ENCODE measurements at regions not wholly inside any gene's neighbourhood (a gene's known extent, or its start where the extent isn't known, plus 50 kb on each side); places are given as distances from the start of the nearest gene placed in this dataset.
"Not testable (repeated sequence)": the region's sequence is repeated elsewhere in the genome, so short reads cannot be mapped to it uniquely, and the experiment has no call there.

DNA sequence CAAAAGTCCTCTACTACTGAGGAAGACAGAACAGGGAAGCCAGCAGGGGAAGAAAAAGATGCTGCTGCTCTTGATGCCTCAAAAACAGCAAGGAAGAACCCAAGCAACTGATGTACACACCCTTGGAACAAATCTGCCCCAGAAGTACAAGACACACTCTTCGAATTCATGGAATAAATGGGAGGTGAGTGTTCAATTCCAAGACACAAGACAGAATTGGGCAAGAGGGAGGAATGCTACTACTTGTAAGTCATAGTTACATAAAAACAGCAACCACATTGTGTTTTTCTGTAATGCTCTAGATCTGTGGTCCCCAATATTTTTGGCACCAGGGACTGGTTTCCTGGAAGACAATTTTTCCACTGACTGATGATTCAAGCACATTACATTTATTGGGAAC, 58.0 kb upstream of the H2AZ1 start:
- no peak overlapping the region for H3K4me3 ChIP-seq (ENCODE audit: low read depth, low read length)
- TF ChIP-seq, protein P1, sequence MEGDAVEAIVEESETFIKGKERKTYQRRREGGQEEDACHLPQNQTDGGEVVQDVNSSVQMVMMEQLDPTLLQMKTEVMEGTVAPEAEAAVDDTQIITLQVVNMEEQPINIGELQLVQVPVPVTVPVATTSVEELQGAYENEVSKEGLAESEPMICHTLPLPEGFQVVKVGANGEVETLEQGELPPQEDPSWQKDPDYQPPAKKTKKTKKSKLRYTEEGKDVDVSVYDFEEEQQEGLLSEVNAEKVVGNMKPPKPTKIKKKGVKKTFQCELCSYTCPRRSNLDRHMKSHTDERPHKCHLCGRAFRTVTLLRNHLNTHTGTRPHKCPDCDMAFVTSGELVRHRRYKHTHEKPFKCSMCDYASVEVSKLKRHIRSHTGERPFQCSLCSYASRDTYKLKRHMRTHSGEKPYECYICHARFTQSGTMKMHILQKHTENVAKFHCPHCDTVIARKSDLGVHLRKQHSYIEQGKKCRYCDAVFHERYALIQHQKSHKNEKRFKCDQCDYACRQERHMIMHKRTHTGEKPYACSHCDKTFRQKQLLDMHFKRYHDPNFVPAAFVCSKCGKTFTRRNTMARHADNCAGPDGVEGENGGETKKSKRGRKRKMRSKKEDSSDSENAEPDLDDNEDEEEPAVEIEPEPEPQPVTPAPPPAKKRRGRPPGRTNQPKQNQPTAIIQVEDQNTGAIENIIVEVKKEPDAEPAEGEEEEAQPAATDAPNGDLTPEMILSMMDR (IDR thresholded peaks at IDR 0.05; ENCODE audit: insufficient read depth, low read depth, low read length, missing control alignments), result no peak
- DNase-seq (ENCODE audit: low read depth), result no peak

DNA sequence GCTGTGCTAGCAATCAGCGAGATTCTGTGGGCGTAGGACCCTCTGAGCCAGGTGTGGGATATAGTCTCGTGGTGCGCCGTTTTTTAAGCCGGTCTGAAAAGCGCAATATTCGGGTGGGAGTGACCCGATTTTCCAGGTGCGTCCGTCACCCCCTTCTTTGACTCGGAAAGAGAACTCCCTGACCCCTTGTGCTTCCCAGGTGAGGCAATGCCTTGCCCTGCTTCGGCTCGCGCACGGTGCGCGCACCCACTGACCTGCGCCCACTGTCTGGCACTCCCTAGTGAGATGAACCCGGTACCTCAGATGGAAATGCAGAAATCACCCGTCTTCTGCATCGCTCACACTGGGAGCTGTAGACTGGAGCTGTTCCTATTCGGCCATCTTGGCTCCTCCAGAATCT, 56.1 kb upstream of the H2AZ1 start:
- DNase-seq (ENCODE audit: low read depth); H3K4me3 ChIP-seq (ENCODE audit: low read depth, low read length): not testable (repeated sequence)

Data from GM12865 (cell line).